RWPE2 (cell line): ENCODE measurements at regions not wholly inside any gene's neighbourhood (a gene's known extent, or its start where the extent isn't known, plus 50 kb on each side); places are given as distances from the start of the nearest gene placed in this dataset.

Experiments used
- ATAC-seq: fragments of 200-7000 bp; cut with Tn5 transposase; 3 replicates; pipeline ENCODE4 v1.9.1; 2021; ENCODE audit warnings: low read depth
- DNase-seq: peaks from one replicate; pipeline ENCODE4 v3.0.0-alpha.2; 2020; ENCODE audit warnings: low spot score
- H3K27ac ChIP-seq: fragments of 450-650 bp; 2 replicates; pipeline ENCODE4 v1.5.1; 2017; ENCODE audit warnings: mild to moderate bottlenecking; ENCODE audit not compliant: poor library complexity, severe bottlenecking
- H3K27me3 ChIP-seq: fragments of 250-450 bp; sonication (Bioruptor Pico); 2 replicates; pipeline ENCODE4 v1.5.1; 2021; ENCODE audit warnings: mild to moderate bottlenecking, moderate library complexity; ENCODE audit not compliant: insufficient read depth, poor library complexity, severe bottlenecking
- H3K36me3 ChIP-seq: fragments of 250-450 bp; sonication (Bioruptor Pico); 2 replicates; pipeline ENCODE4 v1.5.1; 2020; ENCODE audit warnings: low read depth, mild to moderate bottlenecking, moderate library complexity
- H3K4me1 ChIP-seq: fragments of 250-450 bp; sonication (Bioruptor Pico); 2 replicates; pipeline ENCODE4 v1.5.1; 2021; ENCODE audit warnings: mild to moderate bottlenecking, moderate library complexity; ENCODE audit not compliant: insufficient read depth, poor library complexity, severe bottlenecking
- H3K4me3 ChIP-seq: fragments of 250-450 bp; sonication (Bioruptor Pico); 2 replicates; pipeline ENCODE4 v1.5.1; 2021; ENCODE audit warnings: mild to moderate bottlenecking, moderate library complexity; ENCODE audit not compliant: severe bottlenecking
- H3K9me3 ChIP-seq: fragments of 250-450 bp; sonication (Bioruptor Pico); 2 replicates; pipeline ENCODE4 v1.5.1; 2021; ENCODE audit warnings: mild to moderate bottlenecking, moderate library complexity; ENCODE audit not compliant: severe bottlenecking
- CTCF ChIP-seq: fragments of 450-650 bp; IDR thresholded peaks from one replicate; pipeline ENCODE4 v1.5.1; 2017; ENCODE audit warnings: mild to moderate bottlenecking, moderate library complexity; ENCODE audit not compliant: poor library complexity, severe bottlenecking

- no peak for ATAC-seq
- Histone ChIP-seq H3K9me3 (no peaks in the 10 kb centered on the region), H3K4me3 (no peak overlapping the region), H3K27ac (no peak overlapping the region), H3K36me3 (no peaks in the 10 kb centered on the region), H3K27me3 (no peaks in the 10 kb centered on the region), H3K4me1 (no peaks in the 10 kb centered on the region)
- DNase-seq = no peak
- no peak for TF ChIP-seq CTCF
These were observed 118.3 kb upstream of the FAM20A start for GRCh38 chr17:68719431-68719830.

- no peak overlapping the region for H3K4me3 ChIP-seq
- H3K36me3 ChIP-seq = no peaks in the 10 kb centered on the region
- H3K4me1 ChIP-seq = no peaks in the 10 kb centered on the region
- H3K27ac ChIP-seq = no peak overlapping the region
- ATAC-seq (no peak), DNase-seq (no peak)
- no peak for TF ChIP-seq CTCF
- no peaks in the 10 kb centered on the region for H3K9me3 ChIP-seq
- no peaks in the 10 kb centered on the region for H3K27me3 ChIP-seq
These were observed 117.8 kb upstream of the FAM20A start for GRCh38 chr17:68718926-68719325.

GRCh38 chr17:68718465-68718864 lies 117.3 kb upstream of the FAM20A start:
- H3K9me3 ChIP-seq = no peaks in the 10 kb centered on the region
- no peaks in the 10 kb centered on the region for H3K36me3 ChIP-seq
- TF ChIP-seq CTCF = no peak
- H3K27ac ChIP-seq = no peak overlapping the region
- ATAC-seq (no peak), DNase-seq (no peak)
- H3K4me3 ChIP-seq = no peak overlapping the region
- no peaks in the 10 kb centered on the region for H3K4me1 ChIP-seq
- H3K27me3 ChIP-seq = no peaks in the 10 kb centered on the region

GRCh38 chr17:68714676-68715075 lies 113.5 kb upstream of the FAM20A start:
- Histone ChIP-seq H3K36me3 (no peaks in the 10 kb centered on the region), H3K27me3 (no peaks in the 10 kb centered on the region), H3K9me3 (no peaks in the 10 kb centered on the region), H3K27ac (no peak overlapping the region), H3K4me1 (no peaks in the 10 kb centered on the region), H3K4me3 (no peak overlapping the region)
- no peak for ATAC-seq
- TF ChIP-seq CTCF = no peak
- DNase-seq = no peak

- Histone ChIP-seq H3K27me3 (no peaks in the 10 kb centered on the region), H3K9me3 (no peaks in the 10 kb centered on the region), H3K36me3 (no peaks in the 10 kb centered on the region), H3K4me3 (no peak overlapping the region), H3K4me1 (no peaks in the 10 kb centered on the region), H3K27ac (no peak overlapping the region)
- no peak for TF ChIP-seq CTCF
- ATAC-seq (no peak), DNase-seq (no peak)
These were observed 110.7 kb upstream of the FAM20A start for GRCh38 chr17:68711858-68712257.
